ENCODE measurements at regions not wholly inside any gene's neighbourhood (a gene's known extent, or its start where the extent isn't known, plus 50 kb on each side); places are given as distances from the start of the nearest gene placed in this dataset.
"Not testable (repeated sequence)": the region's sequence is repeated elsewhere in the genome, so short reads cannot be mapped to it uniquely, and the experiment has no call there.

- Histone ChIP-seq H3K27ac (no peak overlapping the region), H3K9me3 (no peaks in the 10 kb centered on the region), H3K36me3 (ENCODE audit: insufficient read depth in 1 of 2, low read depth in 1 of 2) (no peaks in the 10 kb centered on the region), H3K4me3 (no peak overlapping the region), H3K4me1 (no peaks in the 10 kb centered on the region), H3K27me3 (ENCODE audit: insufficient read depth in 3 of 3, low read length in 2 of 3) (no peaks in the 10 kb centered on the region)
- intact Hi-C loops (cut with DNase I): loop anchor here in 1 of 2 donors (10.0 kb wide), 1 partner anchor 346 kb away; no protein-coding TSS in a partner anchor
- no peak for TF ChIP-seq CTCF (IDR thresholded peaks at IDR 0.05)
- DNase-seq (no peak), ATAC-seq (no peak)
- 49 to 61% (median 49%) methylated on average over 1 of the region's 1 CpG for WGBS, 3 donors
Measured at GRCh38 chr7:115211171-115211570, 289.3 kb downstream of the MDFIC start.

- H3K27me3 ChIP-seq (ENCODE audit: insufficient read depth in 3 of 3, low read length in 2 of 3): no peaks in the 10 kb centered on the region
Measured at GRCh38 chr7:115210552-115210951, 288.7 kb downstream of the MDFIC start.

GRCh38 chr7:115208710-115209560 is 287.0 kb downstream of the MDFIC start:
- Histone ChIP-seq H3K36me3 (ENCODE audit: insufficient read depth in 1 of 2, low read depth in 1 of 2) (no peaks in the 10 kb centered on the region), H3K4me1 (no peaks in the 10 kb centered on the region), H3K27me3 (ENCODE audit: insufficient read depth in 3 of 3, low read length in 2 of 3) (no peaks in the 10 kb centered on the region), H3K9me3 (no peaks in the 10 kb centered on the region), H3K4me3 (no peak overlapping the region), H3K27ac (no peak overlapping the region)
- intact Hi-C loops (cut with DNase I): no loop called here
- no peak for ATAC-seq
- no peak for TF ChIP-seq CTCF (IDR thresholded peaks at IDR 0.05)
- DNase-seq: no peak
- WGBS, 3 donors: 85 to 87% (median 86%) methylated on average over 6 of the region's 6 CpGs

More at GRCh38 chr7:115210552-115210951, 288.7 kb downstream of the MDFIC start:
- Histone ChIP-seq H3K27ac (no peak overlapping the region), H3K4me3 (no peak overlapping the region), H3K4me1 (no peaks in the 10 kb centered on the region), H3K36me3 (ENCODE audit: insufficient read depth in 1 of 2, low read depth in 1 of 2) (no peaks in the 10 kb centered on the region), H3K9me3 (no peaks in the 10 kb centered on the region)
- intact Hi-C loops (cut with DNase I): loop anchor here in 1 of 2 donors (10.0 kb wide), 1 partner anchor 346 kb away; no protein-coding TSS in a partner anchor
- no peak for TF ChIP-seq CTCF (IDR thresholded peaks at IDR 0.05)
- DNase-seq (no peak), ATAC-seq (no peak)
- 42 to 50% (median 49%) methylated on average over 4 of the region's 4 CpGs for WGBS, 3 donors

GRCh38 chr7:115206374-115206773 is 284.5 kb downstream of the MDFIC start:
- H3K9me3 ChIP-seq; H3K4me3 ChIP-seq; ATAC-seq; DNase-seq; H3K27me3 ChIP-seq (ENCODE audit: insufficient read depth in 3 of 3, low read length in 2 of 3); H3K36me3 ChIP-seq (ENCODE audit: insufficient read depth in 1 of 2, low read depth in 1 of 2); H3K27ac ChIP-seq; H3K4me1 ChIP-seq; intact Hi-C loops (cut with DNase I): not testable (repeated sequence)
- WGBS, 3 donors: 71 to 88% (median 75%) methylated on average over 2 of the region's 2 CpGs

GRCh38 chr7:115198143-115198542 is 276.2 kb downstream of the MDFIC start:
- Histone ChIP-seq H3K27me3 (ENCODE audit: insufficient read depth in 3 of 3, low read length in 2 of 3) (no peaks in the 10 kb centered on the region), H3K4me3 (no peak overlapping the region), H3K4me1 (no peaks in the 10 kb centered on the region), H3K27ac (no peak overlapping the region), H3K36me3 (ENCODE audit: insufficient read depth in 1 of 2, low read depth in 1 of 2) (no peaks in the 10 kb centered on the region), H3K9me3 (no peaks in the 10 kb centered on the region)
- no peak for TF ChIP-seq CTCF (IDR thresholded peaks at IDR 0.05)
- WGBS, 3 donors: 92 to 95% (median 94%) methylated on average over 3 of the region's 3 CpGs
- ATAC-seq: no peak
- intact Hi-C loops (cut with DNase I): no loop called here
- DNase-seq: no peak
